ENCODE measurements at regions not wholly inside any gene's neighbourhood (a gene's known extent, or its start where the extent isn't known, plus 50 kb on each side); places are given as distances from the start of the nearest gene placed in this dataset.

DNA sequence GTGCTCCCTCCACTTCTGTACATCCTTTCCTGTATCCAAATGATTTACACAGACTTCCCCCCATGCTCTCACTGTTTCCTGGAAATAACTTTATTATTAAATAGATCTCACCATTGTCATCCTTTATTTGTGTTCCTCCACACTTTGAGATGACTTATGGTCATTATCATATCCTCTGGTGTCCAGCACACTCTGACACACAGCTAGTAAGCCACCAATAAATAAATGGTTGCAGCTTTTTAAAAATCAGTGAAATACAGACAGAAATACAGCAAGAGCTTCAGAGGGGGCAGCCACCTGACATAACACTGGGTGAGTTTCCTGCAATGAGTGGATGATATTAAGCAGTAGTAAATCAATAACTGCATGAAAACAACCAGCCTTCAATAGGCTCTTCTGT lies 2036.4 kb upstream of the AGA start:
- TF ChIP-seq, protein P1, sequence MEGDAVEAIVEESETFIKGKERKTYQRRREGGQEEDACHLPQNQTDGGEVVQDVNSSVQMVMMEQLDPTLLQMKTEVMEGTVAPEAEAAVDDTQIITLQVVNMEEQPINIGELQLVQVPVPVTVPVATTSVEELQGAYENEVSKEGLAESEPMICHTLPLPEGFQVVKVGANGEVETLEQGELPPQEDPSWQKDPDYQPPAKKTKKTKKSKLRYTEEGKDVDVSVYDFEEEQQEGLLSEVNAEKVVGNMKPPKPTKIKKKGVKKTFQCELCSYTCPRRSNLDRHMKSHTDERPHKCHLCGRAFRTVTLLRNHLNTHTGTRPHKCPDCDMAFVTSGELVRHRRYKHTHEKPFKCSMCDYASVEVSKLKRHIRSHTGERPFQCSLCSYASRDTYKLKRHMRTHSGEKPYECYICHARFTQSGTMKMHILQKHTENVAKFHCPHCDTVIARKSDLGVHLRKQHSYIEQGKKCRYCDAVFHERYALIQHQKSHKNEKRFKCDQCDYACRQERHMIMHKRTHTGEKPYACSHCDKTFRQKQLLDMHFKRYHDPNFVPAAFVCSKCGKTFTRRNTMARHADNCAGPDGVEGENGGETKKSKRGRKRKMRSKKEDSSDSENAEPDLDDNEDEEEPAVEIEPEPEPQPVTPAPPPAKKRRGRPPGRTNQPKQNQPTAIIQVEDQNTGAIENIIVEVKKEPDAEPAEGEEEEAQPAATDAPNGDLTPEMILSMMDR (IDR thresholded peaks at IDR 0.05), result no peak
- DNase-seq, result no peak
- no peak overlapping the region for H3K9ac ChIP-seq (ENCODE audit: insufficient read depth, low read length, poor library complexity, severe bottlenecking)
- Mint-ChIP-seq H3K36me3 (no peaks in the 10 kb centered on the region), H3K4me3 (no peak overlapping the region), H3K27me3 (ENCODE audit: low read depth in 3 of 3) (peaks cover 0 to 4% (median 1%) of the 10 kb centered on the region in 3 donors), H3K9me3 (peaks cover 7 to 26% (median 14%) of the 10 kb centered on the region in 7 donors), H3K4me1 (no peaks in the 10 kb centered on the region), H3K27ac (no peak overlapping the region)
- no peaks in the 10 kb centered on the region for H3K36me3 ChIP-seq (replicated peaks in 1 of 2; ENCODE audit: control insufficient read depth in 1 of 2, insufficient read depth in 2 of 2, low read length in 2 of 2)
- H4K20me1 ChIP-seq (ENCODE audit: insufficient read depth, low read length), result no peaks in the 10 kb centered on the region
- peaks cover 11 to 24% of the 10 kb centered on the region in 2 donors for H3K9me3 ChIP-seq (replicated peaks in 1 of 2; ENCODE audit: control insufficient read depth in 1 of 2, insufficient read depth in 1 of 2, low read length in 2 of 2)
- no peak overlapping the region for H2AFZ ChIP-seq (ENCODE audit: insufficient read depth, low read depth, low read length, poor library complexity, severe bottlenecking)
- intact Hi-C loops (cut with micrococcal nuclease), result no loop called here
- no peaks in the 10 kb centered on the region for H3K79me2 ChIP-seq (ENCODE audit: insufficient read depth, low read length)
- H3K4me3 ChIP-seq (replicated peaks in 1 of 3; ENCODE audit: low read depth in 2 of 3, low read length in 3 of 3), result no peak overlapping the region
- H3K4me1 ChIP-seq (ENCODE audit: control insufficient read depth in 1 of 2, insufficient read depth in 2 of 2, low read length in 2 of 2), result no peaks in the 10 kb centered on the region
- H3K27ac ChIP-seq (ENCODE audit: low read depth in 1 of 2, low read length in 2 of 2), result no peak overlapping the region
- H3K27me3 ChIP-seq (ENCODE audit: control insufficient read depth in 2 of 2, insufficient read depth in 2 of 2, low read length in 2 of 2), result no peaks in the 10 kb centered on the region
- no peak overlapping the region for H3K4me2 ChIP-seq (replicated peaks; ENCODE audit: extremely low read depth, low read length, poor library complexity, severe bottlenecking)

DNA sequence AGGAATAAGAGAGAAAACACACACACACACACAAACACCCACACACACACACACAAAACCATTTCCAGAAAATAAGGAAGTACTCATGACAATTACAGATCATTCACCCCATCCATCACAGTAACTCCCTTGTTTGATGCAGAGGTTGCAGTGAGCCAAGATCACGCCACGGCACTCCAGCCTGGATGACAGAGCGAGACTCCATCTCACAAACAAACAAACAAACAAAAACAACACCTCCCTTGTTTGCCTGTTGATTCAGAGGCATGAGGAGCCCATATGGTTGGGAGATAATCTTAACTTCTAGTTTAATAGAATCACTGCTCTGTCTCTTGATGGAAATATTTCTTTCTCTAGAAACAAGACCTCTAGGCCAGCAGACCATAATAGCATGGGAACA lies 2043.5 kb upstream of the AGA start:
- Mint-ChIP-seq H3K36me3 (no peaks in the 10 kb centered on the region), H3K4me1 (no peaks in the 10 kb centered on the region), H3K4me3 (no peak overlapping the region), H3K9me3 (peaks cover 10 to 22% (median 12%) of the 10 kb centered on the region in 7 donors), H3K27me3 (ENCODE audit: low read depth in 3 of 3) (peaks cover 0 to 3% (median 3%) of the 10 kb centered on the region in 3 donors), H3K27ac (no peak overlapping the region)
- H3K79me2 ChIP-seq (ENCODE audit: insufficient read depth, low read length), result no peaks in the 10 kb centered on the region
- no peaks in the 10 kb centered on the region for H3K4me1 ChIP-seq (ENCODE audit: control insufficient read depth in 1 of 2, insufficient read depth in 2 of 2, low read length in 2 of 2)
- H3K9ac ChIP-seq (ENCODE audit: insufficient read depth, low read length, poor library complexity, severe bottlenecking), result no peak overlapping the region
- 80% methylated on average over 1 of the region's 3 CpGs for WGBS (ENCODE audit: insufficient coverage)
- peaks cover 26 to 37% of the 10 kb centered on the region in 2 donors for H3K9me3 ChIP-seq (replicated peaks in 1 of 2; ENCODE audit: control insufficient read depth in 1 of 2, insufficient read depth in 1 of 2, low read length in 2 of 2)
- no peak for DNase-seq
- no peaks in the 10 kb centered on the region for H4K20me1 ChIP-seq (ENCODE audit: insufficient read depth, low read length)
- TF ChIP-seq, protein P1 (IDR thresholded peaks at IDR 0.05), result no peak
- H3K36me3 ChIP-seq (replicated peaks in 1 of 2; ENCODE audit: control insufficient read depth in 1 of 2, insufficient read depth in 2 of 2, low read length in 2 of 2), result no peaks in the 10 kb centered on the region
- intact Hi-C loops (cut with micrococcal nuclease), result no loop called here
- no peak overlapping the region for H2AFZ ChIP-seq (ENCODE audit: insufficient read depth, low read depth, low read length, poor library complexity, severe bottlenecking)
- no peak overlapping the region for H3K27ac ChIP-seq (ENCODE audit: low read depth in 1 of 2, low read length in 2 of 2)
- no peaks in the 10 kb centered on the region for H3K27me3 ChIP-seq (ENCODE audit: control insufficient read depth in 2 of 2, insufficient read depth in 2 of 2, low read length in 2 of 2)
- H3K4me2 ChIP-seq (replicated peaks; ENCODE audit: extremely low read depth, low read length, poor library complexity, severe bottlenecking), result no peak overlapping the region
- H3K4me3 ChIP-seq (replicated peaks in 1 of 3; ENCODE audit: low read depth in 2 of 3, low read length in 3 of 3), result no peak overlapping the region

All from CD14-positive monocyte (primary cell).